ENCODE measurements at regions not wholly inside any gene's neighbourhood (a gene's known extent, or its start where the extent isn't known, plus 50 kb on each side); places are given as distances from the start of the nearest gene placed in this dataset.

GRCh38 chr11:70627219-70627618 is 228.9 kb downstream of the CTTN start:
- no peak for DNase-seq (ENCODE audit: low spot score)

DNA sequence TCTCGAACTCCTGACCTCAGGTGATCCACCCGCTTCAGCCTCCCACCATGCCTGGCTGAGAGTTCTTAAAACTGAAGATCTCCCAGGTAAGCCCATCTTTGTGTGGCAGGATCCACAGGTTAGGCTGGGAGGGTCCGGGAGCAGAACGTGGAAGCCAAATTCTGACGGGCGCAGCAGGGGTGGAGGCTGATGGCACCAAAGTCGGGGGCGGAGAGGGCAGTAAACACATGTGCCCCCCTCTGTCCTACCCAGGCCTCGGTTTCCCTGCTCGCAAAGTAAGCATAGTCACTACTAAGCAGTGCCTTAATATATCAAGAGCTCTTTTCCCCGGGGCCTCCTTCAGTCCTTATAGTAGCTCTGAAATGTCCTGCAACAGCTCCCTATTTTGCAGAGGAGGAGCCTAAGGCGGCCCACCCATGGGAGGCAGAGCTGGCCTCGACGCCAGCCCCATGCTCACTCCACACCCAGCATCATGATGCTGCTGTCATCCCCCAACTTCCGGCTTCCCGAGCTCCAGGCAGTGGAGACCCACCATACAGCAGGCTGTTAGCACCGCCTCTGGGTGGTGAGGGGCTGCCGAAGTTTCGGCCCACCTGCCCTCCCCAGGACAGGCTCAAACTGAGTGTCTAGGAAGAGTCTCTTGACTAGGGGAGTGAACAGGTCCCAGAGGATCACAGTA is 230.0 kb downstream of the CTTN start:
- no peak for DNase-seq (ENCODE audit: low spot score)

DNA sequence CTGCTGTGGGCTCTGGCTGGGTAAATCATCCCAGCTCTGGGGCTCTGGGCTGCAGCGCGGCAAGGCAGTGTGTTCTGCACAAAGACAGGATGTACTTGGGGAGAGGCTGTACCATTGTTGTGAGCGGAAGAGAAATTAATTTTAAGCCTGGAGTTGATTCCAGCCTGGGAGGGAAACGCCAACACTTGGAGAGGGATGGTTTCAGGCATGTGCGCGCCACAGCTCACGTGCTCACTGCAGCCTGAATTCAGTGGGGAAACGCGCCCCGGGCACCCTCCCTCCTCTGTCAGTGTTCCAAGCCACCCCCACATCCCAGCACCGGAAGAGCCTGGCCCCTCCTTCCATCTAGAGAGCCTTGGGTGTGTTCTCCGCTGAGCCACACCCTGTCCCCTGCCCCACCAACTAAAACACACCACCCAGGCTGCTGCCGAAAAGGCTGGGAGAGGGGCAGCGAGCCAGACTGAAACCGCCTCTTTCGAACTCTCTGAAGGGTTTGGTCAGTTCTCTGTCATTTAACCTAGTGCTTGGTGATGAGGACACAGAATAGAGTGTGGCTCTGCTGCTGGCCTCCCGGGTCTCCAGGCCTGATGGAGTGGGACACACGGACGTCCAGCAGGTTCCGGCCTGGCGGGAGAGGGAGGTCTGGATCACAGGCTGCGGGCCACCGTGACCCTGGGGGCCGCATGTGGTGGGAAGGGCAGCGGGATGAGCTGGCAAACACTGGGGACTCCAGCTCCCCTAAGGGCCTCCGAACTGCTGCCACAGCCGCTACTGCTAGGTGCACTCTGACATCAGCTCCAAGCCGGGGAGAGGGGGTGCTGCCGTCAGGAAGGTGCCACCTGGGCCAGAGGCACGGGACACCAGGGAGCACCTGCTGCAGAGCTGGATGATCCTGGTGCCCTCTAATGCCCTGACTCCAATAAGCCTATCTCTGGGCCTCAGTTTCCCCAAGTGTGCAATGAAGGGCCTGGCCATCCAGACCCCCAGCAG is 230.8 kb downstream of the CTTN start:
- peak; percentile 39 for DNase-seq (ENCODE audit: low spot score)

DNA sequence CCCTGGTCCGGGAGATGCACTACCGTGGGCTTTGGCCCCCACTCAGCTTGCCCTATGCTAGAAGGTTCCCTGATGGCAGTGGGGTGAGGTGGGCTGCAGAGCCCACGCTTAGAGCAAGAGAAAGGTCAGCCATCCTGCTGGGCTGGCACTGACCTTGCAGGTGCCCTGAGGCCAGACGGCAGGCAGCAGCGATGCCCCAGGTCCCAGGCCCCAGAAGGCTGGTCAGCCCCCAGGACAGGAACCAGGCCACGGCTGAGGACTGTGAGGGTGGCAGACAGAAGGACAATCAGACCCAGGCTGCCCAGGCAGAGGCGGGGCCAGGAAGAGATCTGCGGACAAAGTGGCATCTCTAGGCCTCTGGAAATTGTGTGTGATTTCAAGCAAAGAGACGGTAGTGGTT is 231.7 kb downstream of the CTTN start:
- DNase-seq (ENCODE audit: low spot score), result no peak

- DNase-seq (ENCODE audit: low spot score), result no peak
Observed at GRCh38 chr11:70630816-70631623, 232.7 kb downstream of the CTTN start.

DNA sequence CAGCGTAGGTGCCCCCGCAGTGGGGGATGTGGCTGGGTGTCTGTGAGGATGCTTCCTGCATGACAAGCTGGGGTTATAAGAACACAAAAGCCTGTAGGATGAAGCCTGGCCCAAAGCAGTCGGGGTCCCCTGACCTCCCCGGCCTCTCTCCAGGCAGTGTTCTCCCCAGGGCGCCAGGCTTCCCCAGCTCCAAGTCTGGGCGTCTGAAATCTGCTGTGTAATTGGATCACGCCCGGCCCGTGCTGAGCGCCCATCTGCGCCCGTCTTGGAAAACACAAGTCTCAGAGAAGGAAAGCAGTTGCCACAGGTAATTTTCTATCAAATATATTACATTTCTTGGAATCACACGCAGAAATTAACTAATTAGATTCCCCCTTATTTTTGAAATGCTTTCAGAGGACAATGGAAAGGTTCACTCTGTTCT is 233.3 kb downstream of the CTTN start:
- no peak for DNase-seq (ENCODE audit: low spot score)

DNA sequence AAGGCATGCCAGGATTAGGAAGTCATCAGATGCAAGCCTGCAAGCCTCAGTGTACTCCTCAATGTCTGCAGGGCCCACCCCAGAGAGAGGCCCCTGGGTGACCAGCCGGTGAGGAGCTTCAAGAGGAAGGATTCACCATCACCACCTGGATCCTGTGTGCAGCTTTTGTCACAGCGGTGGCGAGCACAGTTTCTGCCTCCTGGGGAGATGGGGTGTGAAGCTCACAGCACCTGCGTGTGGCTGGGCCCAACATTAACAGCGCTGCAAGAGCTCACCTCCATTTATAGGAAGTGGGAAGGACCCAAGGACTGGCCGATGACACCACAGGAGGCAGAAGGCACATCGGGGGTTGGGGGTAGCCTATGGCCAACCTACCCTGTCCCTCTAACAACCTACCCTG is 235.3 kb downstream of the CTTN start:
- DNase-seq (ENCODE audit: low spot score), result no peak

GRCh38 chr11:70636659-70637058 is 238.3 kb downstream of the CTTN start:
- DNase-seq (ENCODE audit: low spot score), result no peak

DNA sequence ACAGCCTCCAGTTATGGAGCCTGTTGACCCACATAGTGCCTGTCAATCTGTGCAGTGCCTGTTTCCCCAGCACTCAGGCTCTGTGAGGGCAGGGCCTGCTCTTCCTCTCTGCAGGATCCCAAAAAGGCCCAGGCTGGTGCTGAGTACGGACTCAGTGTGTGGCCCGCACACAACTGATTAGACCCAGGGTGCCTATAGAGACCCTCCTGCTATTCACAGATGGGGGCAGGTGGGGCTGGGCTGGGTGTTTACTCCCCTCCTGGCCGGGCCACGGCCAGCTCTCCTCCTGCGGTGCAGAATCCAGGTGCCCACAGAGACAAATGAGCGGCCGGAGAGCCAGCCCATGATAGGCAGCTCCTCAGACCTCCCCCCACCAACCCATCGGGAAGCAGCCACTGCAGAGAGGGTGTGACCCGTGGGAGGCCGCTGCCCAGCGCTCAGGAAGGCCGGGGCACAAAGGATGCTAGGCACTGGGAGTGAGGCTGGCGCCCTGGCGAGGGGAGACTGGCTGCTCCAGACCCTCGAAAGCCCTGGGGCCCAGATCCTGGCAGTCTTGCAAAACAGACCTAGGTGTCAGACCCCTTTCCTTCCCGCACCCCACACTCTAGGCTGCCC is 239.0 kb downstream of the CTTN start:
- DNase-seq (ENCODE audit: low spot score), result no peak

- DNase-seq (ENCODE audit: low spot score), result no peak
Observed at GRCh38 chr11:70637949-70638583, 239.7 kb downstream of the CTTN start.

DNA sequence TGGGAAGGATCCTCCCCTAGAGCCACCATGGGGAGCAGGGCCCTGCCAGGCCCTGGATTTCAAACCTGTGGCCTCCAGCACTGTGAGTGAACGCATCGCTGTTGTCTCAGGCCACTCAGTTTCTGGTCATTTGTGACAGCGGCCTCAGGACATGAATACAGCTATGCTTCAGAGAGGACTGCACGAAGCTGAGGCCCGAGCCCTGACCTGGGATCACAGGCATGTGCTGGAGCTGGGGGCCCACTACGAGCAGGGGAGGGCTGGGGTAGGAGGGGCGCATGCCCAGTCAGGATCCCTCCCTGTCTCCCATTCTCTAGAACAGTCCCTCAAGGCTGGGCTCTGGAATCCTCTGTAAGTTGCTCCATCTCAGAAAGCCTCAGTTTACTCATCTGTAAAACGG is 242.1 kb downstream of the CTTN start:
- DNase-seq (ENCODE audit: low spot score), result no peak

DNA sequence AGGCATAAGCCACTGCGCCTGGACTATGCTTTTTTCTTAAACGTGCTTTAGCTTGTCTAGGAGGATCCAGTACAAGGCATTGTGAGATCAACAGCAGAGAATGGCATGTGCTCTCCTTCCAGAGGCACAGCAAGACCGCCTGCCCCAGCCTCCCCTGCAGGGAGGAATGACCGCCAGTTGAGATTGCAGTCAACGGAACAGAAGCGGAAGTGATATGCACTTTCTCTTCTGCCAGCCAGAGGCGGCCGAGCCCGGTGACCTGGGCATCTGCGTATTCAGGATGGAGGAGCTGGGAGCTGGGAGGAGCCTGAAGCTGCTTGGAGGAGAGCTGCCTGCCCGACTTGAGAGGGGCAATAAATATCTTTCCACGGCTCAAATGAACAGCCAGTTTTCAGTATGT is 243.0 kb downstream of the CTTN start:
- no peak for DNase-seq (ENCODE audit: low spot score)

- DNase-seq (ENCODE audit: low spot score), result no peak
Observed at GRCh38 chr11:70642266-70642665, 243.9 kb downstream of the CTTN start.

GRCh38 chr11:70643642-70644041 is 245.3 kb downstream of the CTTN start:
- no peak for DNase-seq (ENCODE audit: low spot score)

- DNase-seq (ENCODE audit: low spot score), result no peak
Observed at GRCh38 chr11:70644343-70645060, 246.2 kb downstream of the CTTN start.

- no peak for DNase-seq (ENCODE audit: low spot score)
Observed at GRCh38 chr11:70645537-70645936, 247.2 kb downstream of the CTTN start.

GRCh38 chr11:70646272-70647049 is 248.1 kb downstream of the CTTN start:
- DNase-seq (ENCODE audit: low spot score), result no peak

DNA sequence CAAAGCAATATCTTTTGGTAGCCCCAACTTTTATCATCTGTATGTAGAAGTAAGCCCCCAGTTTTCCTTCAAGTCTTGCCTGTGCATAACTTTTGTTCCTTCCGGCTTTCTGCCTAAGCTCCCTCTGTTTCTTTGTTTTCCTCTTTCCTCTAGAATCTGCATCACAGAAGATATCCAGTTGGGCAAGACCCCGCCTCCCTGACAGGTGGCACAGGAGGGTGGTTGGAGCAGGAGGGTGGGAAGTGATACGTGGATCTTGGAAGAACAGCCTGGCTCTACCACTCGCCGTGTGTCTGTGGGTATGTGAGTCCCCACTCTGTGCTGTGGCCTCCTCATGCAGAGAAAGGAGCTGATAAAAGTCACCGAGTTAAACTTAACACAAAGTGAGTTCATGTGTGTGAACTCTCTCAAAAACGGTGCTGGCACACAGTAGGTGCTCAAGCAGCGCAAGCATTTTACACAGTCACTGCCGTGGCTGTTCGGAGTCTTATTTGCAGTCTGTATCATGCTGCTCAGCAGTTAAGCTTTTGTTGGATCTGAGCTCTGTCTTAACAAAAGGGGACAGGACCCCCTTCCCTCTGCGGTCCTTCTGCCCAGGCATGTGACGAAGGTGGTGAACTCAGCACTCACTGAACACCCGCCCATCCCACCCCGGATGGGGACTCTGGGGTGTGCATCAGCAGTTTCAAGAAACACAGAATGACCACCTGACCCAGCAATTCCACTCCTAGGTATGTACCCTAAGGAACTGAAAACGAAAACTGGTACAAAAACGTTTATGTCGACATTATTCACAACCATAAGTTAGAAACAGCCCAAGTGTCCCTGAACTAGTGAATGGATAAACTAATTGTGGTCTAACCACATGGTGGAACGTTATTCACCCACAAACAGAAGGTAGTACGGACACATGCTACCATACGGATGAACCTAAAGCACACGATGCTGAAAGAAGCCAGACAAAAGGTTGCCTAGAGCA is 249.1 kb downstream of the CTTN start:
- DNase-seq (ENCODE audit: low spot score), result no peak

All from hepatic stellate cell (primary cell).